Hematopoietic multipotent progenitor cell treated with erythropoietin and hydrocortisone succinate and interleukin-3 and kit ligand, for 6 days (in vitro differentiated cells): ENCODE measurements at regions not wholly inside any gene's neighbourhood (a gene's known extent, or its start where the extent isn't known, plus 50 kb on each side); places are given as distances from the start of the nearest gene placed in this dataset.

ENCODE experiments used
- DNase-seq: peaks from one replicate; pipeline ENCODE4 v3.0.0-alpha.2; 2015

- no peak for DNase-seq
Observed at GRCh38 chr20:42020316-42020715, 402.1 kb upstream of the CHD6 start.

GRCh38 chr20:42018979-42019378 lies 400.8 kb upstream of the CHD6 start:
- peak; percentile 9 for DNase-seq

GRCh38 chr20:42010090-42010489 lies 391.9 kb upstream of the CHD6 start:
- DNase-seq: no peak

GRCh38 chr20:42007251-42007650 lies 389.1 kb upstream of the CHD6 start:
- no peak for DNase-seq

DNA sequence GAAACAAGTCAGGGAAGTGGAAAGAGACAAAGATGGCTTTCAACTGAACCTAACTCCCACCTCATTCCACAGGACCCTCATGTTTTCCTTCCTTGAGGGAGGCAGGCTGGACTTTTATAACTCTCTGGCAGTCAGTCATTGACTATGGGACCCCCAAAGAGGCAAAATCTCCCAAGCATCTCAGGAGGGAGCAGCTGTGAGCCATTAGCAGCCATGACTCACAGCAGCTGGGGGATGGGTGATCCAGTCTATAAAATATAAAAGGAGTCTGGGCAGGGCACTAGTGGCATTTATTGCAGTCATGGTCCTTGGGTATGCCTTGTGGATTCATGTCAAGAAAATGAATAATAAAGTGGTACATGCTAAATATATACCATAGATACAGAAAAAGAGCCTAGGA lies 387.0 kb upstream of the CHD6 start:
- DNase-seq: no peak

GRCh38 chr20:42003380-42003779 lies 385.2 kb upstream of the CHD6 start:
- DNase-seq: no peak

- DNase-seq: no peak
Observed at GRCh38 chr20:41998539-41999341, 380.6 kb upstream of the CHD6 start.

DNA sequence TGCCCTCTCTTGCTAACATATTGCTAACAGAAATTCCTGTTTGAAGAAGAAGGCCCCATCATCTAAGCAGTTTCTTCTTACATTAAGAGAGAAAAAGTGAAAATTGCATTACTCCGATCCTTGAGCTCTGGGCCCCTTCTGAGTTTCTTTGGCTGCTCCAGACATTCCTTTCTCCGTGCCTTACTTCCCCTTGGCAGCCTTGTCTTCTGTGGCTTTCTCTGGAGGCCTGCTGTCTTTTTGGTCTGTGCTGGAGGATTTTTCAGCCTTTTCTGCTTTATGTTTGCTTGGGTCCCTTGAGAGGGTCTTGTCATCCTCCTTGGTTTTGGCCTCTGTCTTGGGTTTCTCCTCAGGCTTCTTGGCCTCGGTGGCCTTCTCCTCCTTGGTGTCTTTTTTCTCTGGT lies 378.8 kb upstream of the CHD6 start:
- no peak for DNase-seq

- DNase-seq: no peak
Observed at GRCh38 chr20:41992481-41992880, 374.3 kb upstream of the CHD6 start.

DNA sequence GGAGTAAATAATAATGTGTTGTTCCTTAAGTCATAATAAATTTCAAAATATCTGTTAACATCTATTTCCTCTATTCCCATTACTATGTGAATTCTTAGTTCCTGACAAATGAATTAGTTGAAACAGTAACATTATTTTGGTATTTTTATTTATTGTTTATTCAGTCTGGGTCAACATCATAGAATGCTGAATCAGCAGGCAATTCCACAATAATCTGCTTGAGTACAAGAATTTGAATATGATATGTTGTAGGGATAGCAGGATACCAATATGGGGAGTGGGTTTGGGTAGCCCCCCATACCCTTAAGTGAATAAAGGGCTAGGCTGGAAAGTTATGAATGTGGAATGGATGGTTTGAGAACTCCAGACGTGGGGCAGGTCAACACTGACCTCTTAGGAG lies 373.2 kb upstream of the CHD6 start:
- no peak for DNase-seq

DNA sequence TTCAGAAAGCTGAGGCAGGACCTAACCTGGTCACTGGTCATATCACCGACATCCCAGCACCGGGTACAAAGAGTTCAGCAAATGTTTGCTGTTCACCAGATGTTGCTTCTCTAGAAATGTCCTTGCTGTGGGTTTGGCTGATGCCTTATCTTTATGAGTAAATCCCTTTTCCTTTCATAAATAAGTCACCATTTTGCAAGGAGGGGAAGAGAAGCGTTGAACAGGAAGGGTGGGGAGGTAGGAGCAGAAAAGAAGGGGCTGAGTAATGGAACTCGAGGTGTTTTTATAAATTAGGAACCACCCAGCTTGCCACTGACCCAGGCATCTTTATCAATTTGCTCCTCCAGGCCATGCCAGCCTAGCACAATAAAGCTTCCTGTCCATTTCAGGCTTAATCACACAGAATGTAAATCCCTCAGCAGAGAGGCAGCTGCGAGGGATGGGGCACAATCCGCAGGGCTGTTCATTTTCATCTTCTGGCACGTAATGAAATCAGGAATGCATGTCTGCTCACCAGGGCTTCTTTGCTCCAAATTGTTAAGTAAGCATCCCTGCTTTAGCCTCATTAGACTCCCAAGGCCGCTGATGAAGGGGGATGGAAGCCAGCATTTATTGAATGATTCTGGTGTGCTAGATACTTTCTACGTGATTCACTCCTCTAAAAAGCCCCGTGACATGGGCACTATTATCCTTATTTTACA lies 371.9 kb upstream of the CHD6 start:
- DNase-seq: no peak

GRCh38 chr20:41989039-41989679 lies 371.0 kb upstream of the CHD6 start:
- DNase-seq: no peak

DNA sequence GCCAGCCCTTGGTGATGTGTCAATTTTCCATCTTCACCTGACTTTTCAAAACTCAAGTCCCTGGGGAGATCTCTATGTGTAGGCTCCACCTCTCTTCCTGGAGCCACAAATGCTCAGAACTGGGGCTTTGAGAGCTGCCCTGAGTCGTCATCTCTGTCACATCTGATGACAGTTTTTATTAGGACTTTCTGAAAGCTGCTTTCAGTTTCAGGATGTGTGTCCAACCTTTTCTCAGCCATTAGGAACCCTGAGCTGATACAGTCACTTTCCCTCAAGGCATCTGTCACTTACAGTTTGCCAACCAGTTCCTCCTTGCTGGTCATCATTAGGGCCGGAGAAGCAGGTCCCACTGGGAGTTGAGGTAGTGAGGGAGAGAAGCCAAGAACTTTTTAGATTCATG lies 365.9 kb upstream of the CHD6 start:
- no peak for DNase-seq

DNA sequence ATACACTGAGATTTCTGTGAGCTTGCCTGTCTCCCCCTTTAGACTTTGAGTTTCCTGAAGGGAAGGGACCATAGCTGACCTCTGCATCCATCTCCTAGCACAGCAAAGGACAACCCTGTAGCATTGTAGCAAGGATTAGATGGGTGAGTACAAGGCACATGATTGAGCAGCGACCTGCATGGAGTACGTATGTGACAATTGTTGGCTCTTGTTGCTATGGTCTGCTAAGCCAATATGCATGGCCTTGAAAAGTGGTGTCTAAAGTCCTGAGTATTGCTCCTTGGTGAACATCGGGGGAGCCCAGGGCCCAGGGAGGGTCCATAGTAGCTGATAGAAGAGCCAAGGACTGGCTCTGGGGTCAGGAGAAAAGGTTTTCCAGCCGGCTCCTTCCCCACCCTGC lies 365.0 kb upstream of the CHD6 start:
- no peak for DNase-seq

DNA sequence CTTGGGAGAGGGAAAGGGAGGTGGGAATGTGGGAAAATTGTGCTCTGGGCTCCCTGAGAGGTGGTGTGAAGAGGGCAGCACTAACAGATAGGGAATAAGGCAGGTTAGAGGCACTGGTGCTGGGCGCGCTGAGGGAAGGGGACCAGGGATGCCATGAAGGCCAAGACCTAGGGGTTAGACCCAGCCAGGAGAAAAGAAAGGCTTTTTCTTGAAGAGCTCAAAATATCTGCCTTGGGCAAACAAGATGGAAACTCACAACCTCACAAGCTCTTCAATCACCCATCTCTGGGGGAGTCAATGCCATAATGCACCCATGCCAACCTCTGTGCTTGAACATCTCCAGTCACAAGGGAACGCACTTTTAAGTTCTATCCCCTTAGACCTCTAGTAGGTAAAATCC lies 363.6 kb upstream of the CHD6 start:
- no peak for DNase-seq

- DNase-seq: no peak
Observed at GRCh38 chr20:41978875-41979274, 360.7 kb upstream of the CHD6 start.

DNA sequence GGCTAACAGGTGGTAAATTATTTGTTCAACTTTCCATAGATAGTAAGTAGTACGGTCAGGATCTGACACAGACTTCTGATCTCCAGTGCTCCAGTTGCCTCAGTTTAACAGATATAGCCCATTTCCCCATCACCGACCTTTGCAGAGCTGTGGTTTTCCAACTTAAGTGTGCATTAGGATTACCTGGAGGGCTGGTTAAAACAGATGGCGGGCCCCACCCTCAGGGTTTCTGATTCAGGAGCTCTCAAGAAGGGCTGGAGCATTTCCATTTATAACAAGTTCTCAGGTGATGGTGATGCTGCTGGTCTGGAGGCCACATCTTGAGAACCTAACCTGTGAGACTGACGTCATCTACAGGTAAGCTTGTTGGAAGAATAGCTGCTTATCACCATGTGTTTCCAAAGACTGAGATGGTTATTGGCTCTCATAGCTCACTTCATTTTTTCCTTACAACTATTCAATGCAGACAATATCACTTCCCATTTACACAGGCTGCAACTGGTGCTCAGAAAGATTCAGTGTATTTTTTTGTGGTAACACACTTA lies 360.1 kb upstream of the CHD6 start:
- DNase-seq: no peak

GRCh38 chr20:41969656-41970055 lies 351.5 kb upstream of the CHD6 start:
- no peak for DNase-seq

- no peak for DNase-seq
Observed at GRCh38 chr20:41960166-41960565, 342.0 kb upstream of the CHD6 start.

- DNase-seq: no peak
Observed at GRCh38 chr20:41958391-41958790, 340.2 kb upstream of the CHD6 start.

DNA sequence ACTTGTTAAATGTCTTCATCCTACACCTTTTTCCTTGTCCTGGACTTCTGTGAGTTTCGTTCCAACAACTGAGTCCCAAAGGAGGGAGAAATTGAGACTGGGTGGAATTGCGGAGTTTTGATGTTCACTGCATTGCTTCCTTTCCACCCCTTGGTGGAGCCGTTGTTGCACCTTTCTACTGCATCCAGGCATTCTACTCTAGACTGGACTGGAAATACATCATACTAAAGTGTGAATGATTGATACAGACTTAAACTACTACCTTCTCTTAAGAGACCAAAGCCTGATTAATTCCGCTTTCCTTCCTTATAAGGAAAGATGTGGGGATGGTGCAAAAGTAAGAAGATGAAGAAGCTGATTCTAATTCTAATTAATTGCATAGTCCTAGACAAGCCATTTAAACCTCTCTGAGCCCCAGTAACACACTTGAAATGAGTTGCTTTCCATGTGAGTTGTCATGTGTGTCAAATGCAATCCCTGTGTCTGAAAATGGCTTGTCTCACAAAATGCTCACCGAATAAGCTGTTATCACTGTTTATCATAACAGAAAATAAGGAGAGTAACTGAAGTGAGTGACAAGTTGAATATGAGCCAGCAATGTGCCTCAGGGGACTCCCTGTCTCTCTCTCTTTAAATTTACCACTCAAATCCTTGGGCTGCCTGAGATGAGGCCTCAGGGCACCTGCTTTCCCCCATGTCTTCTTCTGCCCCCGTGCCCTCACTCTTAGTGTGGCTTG lies 338.3 kb upstream of the CHD6 start:
- peak; percentile 21 for DNase-seq

- no peak for DNase-seq
Observed at GRCh38 chr20:41952166-41952565, 334.0 kb upstream of the CHD6 start.

DNA sequence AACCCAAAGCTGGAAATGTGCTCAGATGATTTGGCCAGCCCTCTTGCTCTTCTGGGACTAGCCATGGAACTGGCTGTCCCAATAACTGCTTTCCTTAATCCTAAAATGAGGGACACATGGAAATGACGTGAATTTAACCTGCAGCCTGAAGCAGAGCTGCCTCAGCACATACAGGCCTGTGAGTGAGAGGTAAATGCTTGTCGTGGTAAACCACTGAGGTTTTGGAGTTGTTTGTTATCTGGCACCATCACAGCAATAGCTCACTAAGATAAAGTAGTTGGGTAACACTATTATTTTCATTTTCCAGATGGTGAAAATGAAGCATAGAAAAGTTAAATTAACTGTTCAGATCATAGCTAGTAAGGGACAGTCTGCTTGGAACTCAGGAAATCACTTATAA lies 333.4 kb upstream of the CHD6 start:
- DNase-seq: no peak
